Neural cell (in vitro differentiated cells): ENCODE measurements at regions not wholly inside any gene's neighbourhood (a gene's known extent, or its start where the extent isn't known, plus 50 kb on each side); places are given as distances from the start of the nearest gene placed in this dataset.

ENCODE experiments used
- CTCF ChIP-seq: fragments of 450-650 bp; IDR thresholded peaks from 2 replicates; pipeline ENCODE4 v1.5.1; 2014; ENCODE audit warnings: antibody characterized with exemption, mild to moderate bottlenecking, moderate library complexity; ENCODE audit not compliant: poor library complexity, severe bottlenecking
- EP300 ChIP-seq: fragments of 450-650 bp; conservative IDR thresholded peaks from 2 replicates; pipeline ENCODE4 v1.6.1; 2014; ENCODE audit warnings: antibody characterized with exemption, mild to moderate bottlenecking, moderate library complexity; ENCODE audit not compliant: poor library complexity, severe bottlenecking
- EZH2 ChIP-seq: fragments of 200-600, 300-800 bp; shearing (Covaris generic), sonication (generic); IDR thresholded peaks from 2 replicates; pipeline ENCODE4 v1.6.1; 2014; ENCODE audit warnings: antibody characterized with exemption, low read length, borderline replicate concordance, mild to moderate bottlenecking; ENCODE audit not compliant: insufficient read depth, poor library complexity, severe bottlenecking
- MXI1 ChIP-seq: fragments of 450-650 bp; conservative IDR thresholded peaks from 2 replicates; pipeline ENCODE4 v1.6.1; 2014; ENCODE audit warnings: antibody characterized with exemption, mild to moderate bottlenecking; ENCODE audit not compliant: poor library complexity, severe bottlenecking
- POLR2AphosphoS5 ChIP-seq: IDR thresholded peaks from 2 replicates; pipeline ENCODE4 v1.6.1; 2012
- RAD21 ChIP-seq: fragments of 450-650 bp; conservative IDR thresholded peaks from 2 replicates; pipeline ENCODE4 v1.6.1; 2014; ENCODE audit warnings: antibody characterized with exemption, mild to moderate bottlenecking, moderate library complexity
- REST ChIP-seq: IDR thresholded peaks from 2 replicates; pipeline ENCODE4 v1.6.1; 2012; ENCODE audit warnings: borderline replicate concordance
- SMC3 ChIP-seq: fragments of 450-650 bp; conservative IDR thresholded peaks from 2 replicates; pipeline ENCODE4 v1.6.1; 2014; ENCODE audit warnings: antibody characterized with exemption, mild to moderate bottlenecking, moderate library complexity; ENCODE audit not compliant: poor library complexity
- TAF1 ChIP-seq: IDR thresholded peaks from 2 replicates; pipeline ENCODE4 v1.6.1; 2012; ENCODE audit warnings: low read depth

- TF ChIP-seq CTCF (no peak), EP300 (no peak), EZH2 (no peak), REST (no peak), TAF1 (no peak), POLR2AphosphoS5 (no peak), RAD21 (no peak), SMC3 (no peak), MXI1 (no peak)
Observed at GRCh38 chr7:54141576-54141975, 400.6 kb upstream of the VSTM2A start.
